SK-N-SH (cell line): ENCODE measurements at regions not wholly inside any gene's neighbourhood (a gene's known extent, or its start where the extent isn't known, plus 50 kb on each side); places are given as distances from the start of the nearest gene placed in this dataset.

Experiments used
- CTCF ChIP-seq: fragments of 200-600 bp; sonication (generic); IDR thresholded peaks from 2 replicates; pipeline ENCODE4 v1.6.1; 2017; ENCODE audit warnings: antibody characterized with exemption, mild to moderate bottlenecking, moderate library complexity
- EP300 ChIP-seq, 2 experiments: IDR thresholded peaks; 2 replicates each; pipeline versions ENCODE4 v1.4.0 to v1.6.1; 2012; ENCODE audit warnings: borderline replicate concordance in 1 of 2, low read depth in 1 of 2, low read length in 1 of 2
- EZH2phosphoT487 ChIP-seq: fragments of 200-600 bp; sonication (generic); IDR thresholded peaks from 2 replicates; pipeline ENCODE4 v1.6.1; 2017; ENCODE audit warnings: low read depth, mixed run types, mild to moderate bottlenecking, antibody characterized with exemption, moderate library complexity, borderline replicate concordance
- GABPA ChIP-seq: IDR thresholded peaks from 2 replicates; pipeline ENCODE4 v1.4.0; 2012; ENCODE audit warnings: low read depth, mild to moderate bottlenecking
- IRF3 ChIP-seq: fragments of 150-350 bp; IDR thresholded peaks from 2 replicates; pipeline ENCODE4 v1.6.1; 2016; ENCODE audit warnings: mild to moderate bottlenecking, low read depth, low read length
- NFIC ChIP-seq: IDR thresholded peaks from 2 replicates; pipeline ENCODE4 v1.4.0; 2012; ENCODE audit warnings: borderline replicate concordance
- REST ChIP-seq: IDR thresholded peaks from 2 replicates; pipeline ENCODE4 v1.6.1; 2012; ENCODE audit warnings: mild to moderate bottlenecking, low read depth, low read length, moderate library complexity
- RXRA ChIP-seq: IDR thresholded peaks from 2 replicates; pipeline ENCODE4 v1.4.0; 2012; ENCODE audit warnings: low read depth, mild to moderate bottlenecking, borderline replicate concordance
- SMC3 ChIP-seq: IDR thresholded peaks from 2 replicates; pipeline ENCODE4 v1.6.1; 2012; ENCODE audit warnings: low read depth, low read length, improper control_type of control experiment
- USF1 ChIP-seq: IDR thresholded peaks from 2 replicates; pipeline ENCODE4 v1.4.0; 2012; ENCODE audit warnings: low read depth, borderline replicate concordance
- TF ChIP-seq, protein P1 (sequence below): IDR thresholded peaks from 2 replicates; pipeline ENCODE4 v1.4.0; 2012; ENCODE audit warnings: low read depth

- TF ChIP-seq RXRA = no peak
- TF ChIP-seq EP300 (IDR thresholded peaks at IDR 0.05; ENCODE audit: borderline replicate concordance in 1 of 2, low read depth in 1 of 2, low read length in 1 of 2) = peak in 1 of 2 experiments; percentile 39; a peak in 1 of 4 replicates
- TF ChIP-seq EZH2phosphoT487 = no peak
- TF ChIP-seq REST = no peak
- no peak for TF ChIP-seq USF1
- peak; percentile 53 for TF ChIP-seq NFIC
- TF ChIP-seq CTCF = no peak
- TF ChIP-seq, protein P1, sequence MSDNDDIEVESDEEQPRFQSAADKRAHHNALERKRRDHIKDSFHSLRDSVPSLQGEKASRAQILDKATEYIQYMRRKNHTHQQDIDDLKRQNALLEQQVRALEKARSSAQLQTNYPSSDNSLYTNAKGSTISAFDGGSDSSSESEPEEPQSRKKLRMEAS = peak; percentile 67
- no peak for TF ChIP-seq SMC3
- TF ChIP-seq IRF3 = no peak
- TF ChIP-seq GABPA = no peak
Measured at GRCh38 chr2:216583147-216583546, 50.1 kb upstream of the IGFBP2 start (continued).
